CD14-positive monocyte (primary cell): ENCODE measurements at regions not wholly inside any gene's neighbourhood (a gene's known extent, or its start where the extent isn't known, plus 50 kb on each side); places are given as distances from the start of the nearest gene placed in this dataset.

Source experiments
- DNase-seq, 3 donors: peaks; one replicate each; pipeline ENCODE4 v3.0.0-alpha.2; 2011 to 2022
- H2AFZ ChIP-seq: 2 replicates; pipeline ENCODE4 v1.6.0; 2012; ENCODE audit warnings: mild to moderate bottlenecking, low read depth, low read length, inconsistent platforms; ENCODE audit not compliant: insufficient read depth, poor library complexity, severe bottlenecking
- H3K27ac ChIP-seq, 2 donors: 1 replicate in 1 of 2; 2 replicates in 1 of 2; pipeline ENCODE4 v1.5.1; 2012 to 2013; ENCODE audit warnings: low read length in 2 of 2, control low read depth in 1 of 2, inconsistent platforms in 1 of 2, low read depth in 1 of 2, mild to moderate bottlenecking in 1 of 2
- H3K27me3 ChIP-seq, 2 donors: one replicate each; pipeline versions ENCODE4 v1.6.0 to v1.6.1; 2011 to 2013; ENCODE audit warnings: low read length in 2 of 2; ENCODE audit not compliant: control insufficient read depth in 2 of 2, insufficient read depth in 2 of 2
- H3K36me3 ChIP-seq, 2 donors: replicated peaks in 1 of 2; 1 replicate in 1 of 2; 2 replicates in 1 of 2; pipeline versions ENCODE4 v1.5.1 to v1.6.1; 2012 to 2013; ENCODE audit warnings: low read length in 2 of 2, control low read depth in 1 of 2, inconsistent platforms in 1 of 2, mild to moderate bottlenecking in 1 of 2; ENCODE audit not compliant: insufficient read depth in 2 of 2, control insufficient read depth in 1 of 2
- H3K4me1 ChIP-seq, 2 donors: 1 replicate in 1 of 2; 2 replicates in 1 of 2; pipeline versions ENCODE4 v1.5.1 to v1.6.1; 2012 to 2013; ENCODE audit warnings: low read length in 2 of 2, control low read depth in 1 of 2, inconsistent platforms in 1 of 2, mild to moderate bottlenecking in 1 of 2, moderate library complexity in 1 of 2; ENCODE audit not compliant: insufficient read depth in 2 of 2, control insufficient read depth in 1 of 2
- H3K4me2 ChIP-seq: replicated peaks from 2 replicates; pipeline ENCODE3; 2012; ENCODE audit warnings: low read length, moderate library complexity, mild to moderate bottlenecking; ENCODE audit not compliant: poor library complexity, severe bottlenecking; ENCODE audit errors: extremely low read depth
- H3K4me3 ChIP-seq, 3 experiments: fragments of 200-600 bp in 1 of 3; sonication (generic) in 1 of 3; replicated peaks in 1 of 3; 1 replicate in 2 of 3; 2 replicates in 1 of 3; pipeline ENCODE4 v1.5.1; 2011 to 2013; ENCODE audit warnings: low read length in 3 of 3, mild to moderate bottlenecking in 3 of 3, control low read depth in 2 of 3, low read depth in 2 of 3, inconsistent platforms in 1 of 3, moderate library complexity in 1 of 3
- H3K79me2 ChIP-seq: 2 replicates; pipeline ENCODE4 v1.6.0; 2012; ENCODE audit warnings: mild to moderate bottlenecking, control low read depth, inconsistent platforms, low read length, moderate library complexity; ENCODE audit not compliant: insufficient read depth
- H3K9ac ChIP-seq: 2 replicates; pipeline ENCODE4 v1.6.0; 2017; ENCODE audit warnings: low read length, mild to moderate bottlenecking; ENCODE audit not compliant: insufficient read depth, poor library complexity, severe bottlenecking
- H3K9me3 ChIP-seq, 2 donors: replicated peaks in 1 of 2; 1 replicate in 1 of 2; 2 replicates in 1 of 2; pipeline versions ENCODE4 v1.5.1 to v1.6.1; 2012 to 2013; ENCODE audit warnings: low read length in 2 of 2, control low read depth in 1 of 2; ENCODE audit not compliant: control insufficient read depth in 1 of 2, insufficient read depth in 1 of 2
- H4K20me1 ChIP-seq: 2 replicates; pipeline ENCODE4 v1.6.0; 2012; ENCODE audit warnings: mild to moderate bottlenecking, low read length, control low read depth, moderate library complexity; ENCODE audit not compliant: insufficient read depth
- H3K27ac Mint-ChIP-seq, 7 donors: one replicate each; pipeline ENCODE4 v1.8.0; 2020; ENCODE audit warnings: mild to moderate bottlenecking in 7 of 7, mixed read lengths in 7 of 7, moderate library complexity in 6 of 7, inconsistent platforms in 2 of 7
- H3K27me3 Mint-ChIP-seq, 3 donors: one replicate each; pipeline ENCODE4 v1.8.0; 2021 to 2022; ENCODE audit warnings: low read depth in 3 of 3, mild to moderate bottlenecking in 3 of 3, mixed read lengths in 3 of 3, moderate library complexity in 3 of 3, inconsistent platforms in 1 of 3
- H3K36me3 Mint-ChIP-seq, 2 donors: one replicate each; pipeline ENCODE4 v1.8.0; 2020; ENCODE audit warnings: mixed read lengths in 2 of 2, inconsistent platforms in 1 of 2, mild to moderate bottlenecking in 1 of 2
- H3K4me1 Mint-ChIP-seq: one replicate; pipeline ENCODE4 v1.8.0; 2020; ENCODE audit warnings: mild to moderate bottlenecking, mixed read lengths
- H3K4me3 Mint-ChIP-seq, 2 donors: one replicate each; pipeline ENCODE4 v1.8.0; 2020; ENCODE audit warnings: mild to moderate bottlenecking in 2 of 2, mixed read lengths in 2 of 2, moderate library complexity in 1 of 2
- H3K9me3 Mint-ChIP-seq, 7 donors: one replicate each; pipeline ENCODE4 v1.8.0; 2020 to 2022; ENCODE audit warnings: mixed read lengths in 7 of 7, mild to moderate bottlenecking in 6 of 7, moderate library complexity in 6 of 7, inconsistent platforms in 2 of 7
- CTCF ChIP-seq: fragments of 200-600 bp; IDR thresholded peaks from one replicate; pipeline ENCODE4 v1.8.0; 2022; ENCODE audit warnings: antibody characterized with exemption, mild to moderate bottlenecking
- WGBS: methylation state at CpG from one replicate; pipeline ENCODE4 v1.1.5; 2013; ENCODE audit warnings: missing lambda C conversion rate; ENCODE audit not compliant: insufficient coverage; 5-methylcytosine and 5-hydroxymethylcytosine counted together
- intact Hi-C, 2 donors: fragments of 100-400 bp; cut with micrococcal nuclease; formaldehyde crosslinking; loops; one replicate each; pipeline versions ENCODE4 v1.15.0 to v1.15.1; 2023

GRCh38 chr3:159413319-159413718, 575.3 kb upstream of the IL12A start:
- Mint-ChIP-seq H3K36me3 (no peaks in the 10 kb centered on the region), H3K4me3 (no peak overlapping the region), H3K27me3 (peaks cover 0 to 2% (median 0%) of the 10 kb centered on the region in 3 donors), H3K27ac (no peak overlapping the region), H3K9me3 (peaks cover 0 to 8% (median 4%) of the 10 kb centered on the region in 7 donors), H3K4me1 (no peaks in the 10 kb centered on the region)
- H4K20me1 ChIP-seq = no peaks in the 10 kb centered on the region
- H2AFZ ChIP-seq = no peak overlapping the region
- no peak overlapping the region for H3K4me2 ChIP-seq
- no CpG with 5 or more reads among the region's 2 CpGs for WGBS
- H3K9ac ChIP-seq = no peak overlapping the region
- DNase-seq = no peak
- no peaks in the 10 kb centered on the region for H3K27me3 ChIP-seq
- no peak for TF ChIP-seq CTCF
- intact Hi-C loops = no loop called here
- H3K4me3 ChIP-seq = no peak overlapping the region
- no peak overlapping the region for H3K27ac ChIP-seq
- H3K79me2 ChIP-seq = no peaks in the 10 kb centered on the region
- no peaks in the 10 kb centered on the region for H3K36me3 ChIP-seq
- H3K9me3 ChIP-seq = peaks cover 0 to 3% of the 10 kb centered on the region in 2 donors
- H3K4me1 ChIP-seq = no peaks in the 10 kb centered on the region

DNA sequence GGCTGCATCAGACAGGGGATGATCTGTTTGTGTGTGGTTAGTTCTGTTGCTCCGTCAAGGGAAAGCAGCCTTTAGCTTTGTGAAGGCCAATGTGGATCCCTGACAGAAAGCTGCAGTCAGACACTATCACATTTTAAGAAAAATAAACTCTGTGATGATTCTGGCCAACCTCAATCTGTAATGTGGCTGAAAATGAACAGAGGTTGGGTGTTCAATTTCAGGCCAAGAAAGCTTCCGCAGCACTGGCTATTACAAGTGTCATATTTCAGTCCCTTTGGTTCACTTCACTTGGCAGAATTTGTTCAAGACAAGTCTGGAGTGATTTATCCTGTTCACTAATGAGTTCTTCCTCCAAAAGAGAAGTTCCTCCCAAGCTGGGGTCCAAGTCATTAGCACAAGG, 571.8 kb upstream of the IL12A start:
- H3K4me3 Mint-ChIP-seq = no peak overlapping the region
- intact Hi-C loops = no loop called here
- H3K27ac Mint-ChIP-seq = no peak overlapping the region
- Histone ChIP-seq H3K79me2 (no peaks in the 10 kb centered on the region), H2AFZ (no peak overlapping the region), H3K9ac (no peak overlapping the region), H3K27ac (no peak overlapping the region), H4K20me1 (no peaks in the 10 kb centered on the region), H3K36me3 (no peaks in the 10 kb centered on the region), H3K27me3 (no peaks in the 10 kb centered on the region), H3K4me3 (no peak overlapping the region), H3K4me1 (no peaks in the 10 kb centered on the region), H3K4me2 (no peak overlapping the region), H3K9me3 (peaks cover 0 to 3% of the 10 kb centered on the region in 2 donors)
- no peaks in the 10 kb centered on the region for H3K36me3 Mint-ChIP-seq
- TF ChIP-seq CTCF = no peak
- peaks cover 0 to 1% (median 0%) of the 10 kb centered on the region in 3 donors for H3K27me3 Mint-ChIP-seq
- WGBS = 71% methylated on average over 1 of the region's 2 CpGs
- DNase-seq = no peak
- no peaks in the 10 kb centered on the region for H3K4me1 Mint-ChIP-seq
- H3K9me3 Mint-ChIP-seq = peaks cover 0 to 7% (median 2%) of the 10 kb centered on the region in 7 donors
